HEK293 (cell line): ENCODE measurements at regions not wholly inside any gene's neighbourhood (a gene's known extent, or its start where the extent isn't known, plus 50 kb on each side); places are given as distances from the start of the nearest gene placed in this dataset.

ENCODE experiments used
- CTCF ChIA-PET: fragments of 350-600 bp; formaldehyde crosslinking; extraction: SDS; loops from one replicate; lab custom pipeline; 2021; ENCODE audit warnings: antibody characterized with exemption; lab: Yijun Ruan, JAX
- POLR2A ChIA-PET: fragments of 300-600 bp; formaldehyde crosslinking; extraction: SDS; loops from one replicate; lab custom pipeline; 2020; ENCODE audit warnings: antibody characterized with exemption, inconsistent platforms; lab: Yijun Ruan, JAX
- H3K27ac ChIP-seq: fragments of 200-500 bp; sonication (Bioruptor generic); 2 replicates; pipeline ENCODE4 v1.5.1; 2014; ENCODE audit warnings: low read depth, low read length, control low read depth, inconsistent platforms; ENCODE audit errors: extremely low read depth
- H3K36me3 ChIP-seq, 2 experiments: fragments of 200-500 bp in 1 of 2; sonication (Bioruptor generic) in 1 of 2; 1 replicate in 1 of 2; 2 replicates in 1 of 2; pipeline ENCODE4 v1.5.1; 2014 to 2017; ENCODE audit warnings: inconsistent platforms in 2 of 2, low read length in 2 of 2; ENCODE audit not compliant: control insufficient read depth in 2 of 2, insufficient read depth in 1 of 2
- H3K4me1 ChIP-seq: fragments of 200-500 bp; sonication (Bioruptor generic); 2 replicates; pipeline ENCODE4 v1.5.1; 2014; ENCODE audit warnings: mild to moderate bottlenecking, low read length, inconsistent platforms; ENCODE audit not compliant: control insufficient read depth, insufficient read depth
- H3K4me3 ChIP-seq: 2 replicates; pipeline ENCODE4 v1.5.1; 2011; ENCODE audit warnings: low read depth, mild to moderate bottlenecking, control low read depth, low read length, moderate library complexity
- H3K9me3 ChIP-seq: fragments of 200-500 bp; sonication (Bioruptor generic); 2 replicates; pipeline ENCODE4 v1.5.1; 2014; ENCODE audit warnings: low read depth, low read length, inconsistent platforms; ENCODE audit not compliant: control insufficient read depth, insufficient read depth
- ATF2 ChIP-seq: fragments of 450-650 bp; formaldehyde crosslinking; IDR thresholded peaks from 2 replicates; pipeline ENCODE4 v1.5.1; 2016; ENCODE audit warnings: missing biosample characterization, missing genetic modification characterization, low read depth
- GLIS1 ChIP-seq: fragments of 450-650 bp; formaldehyde crosslinking; IDR thresholded peaks from 2 replicates; pipeline ENCODE4 v1.5.1; 2016; ENCODE audit warnings: missing biosample characterization, missing genetic modification characterization
- ZBTB17 ChIP-seq: fragments of 450-650 bp; formaldehyde crosslinking; IDR thresholded peaks from 2 replicates; pipeline ENCODE4 v1.5.1; 2016; ENCODE audit warnings: missing biosample characterization, missing genetic modification characterization
- ZBTB26 ChIP-seq: fragments of 450-650 bp; formaldehyde crosslinking; optimal IDR thresholded peaks from 2 replicates; pipeline ENCODE3; 2016; ENCODE audit warnings: missing biosample characterization, mild to moderate bottlenecking, missing genetic modification characterization
- ZEB2 ChIP-seq: fragments of 450-650 bp; formaldehyde crosslinking; IDR thresholded peaks from 2 replicates; pipeline ENCODE4 v1.5.1; 2016; ENCODE audit warnings: missing biosample characterization, missing genetic modification characterization
- ZNF24 ChIP-seq: fragments of 450-650 bp; formaldehyde crosslinking; IDR thresholded peaks from 2 replicates; pipeline ENCODE4 v1.5.1; 2016; ENCODE audit warnings: missing biosample characterization, missing genetic modification characterization
- ZNF48 ChIP-seq: fragments of 450-650 bp; formaldehyde crosslinking; IDR thresholded peaks from 2 replicates; pipeline ENCODE4 v1.5.1; 2016; ENCODE audit warnings: missing biosample characterization, missing genetic modification characterization
- ZNF549 ChIP-seq: fragments of 450-650 bp; IDR thresholded peaks from 2 replicates; pipeline ENCODE4 v1.5.1; 2018; ENCODE audit warnings: missing biosample characterization, missing genetic modification characterization, mild to moderate bottlenecking, inconsistent platforms, moderate library complexity
- ZNF600 ChIP-seq: fragments of 450-650 bp; formaldehyde crosslinking; IDR thresholded peaks from 2 replicates; pipeline ENCODE4 v1.5.1; 2016; ENCODE audit warnings: missing biosample characterization, missing genetic modification characterization
- ZNF654 ChIP-seq: fragments of 450-650 bp; formaldehyde crosslinking; IDR thresholded peaks from 2 replicates; pipeline ENCODE4 v1.5.1; 2016; ENCODE audit warnings: low read depth, missing biosample characterization, missing genetic modification characterization
- ZNF660 ChIP-seq: fragments of 450-650 bp; IDR thresholded peaks from 2 replicates; pipeline ENCODE4 v1.5.1; 2018; ENCODE audit warnings: missing biosample characterization, mild to moderate bottlenecking, missing genetic modification characterization
- ZNF677 ChIP-seq: fragments of 450-650 bp; IDR thresholded peaks from 2 replicates; pipeline ENCODE4 v1.5.0; 2018; ENCODE audit warnings: missing biosample characterization, mild to moderate bottlenecking, missing genetic modification characterization, moderate library complexity
- ZNF701 ChIP-seq: fragments of 450-650 bp; formaldehyde crosslinking; IDR thresholded peaks from 2 replicates; pipeline ENCODE4 v1.5.1; 2016; ENCODE audit warnings: missing biosample characterization, missing genetic modification characterization
- ZNF792 ChIP-seq: fragments of 450-650 bp; formaldehyde crosslinking; IDR thresholded peaks from 2 replicates; pipeline ENCODE4 v1.5.1; 2016; ENCODE audit warnings: missing biosample characterization, missing genetic modification characterization
- TF ChIP-seq, protein P1 (sequence below): fragments of 450-650 bp; formaldehyde crosslinking; IDR thresholded peaks from 2 replicates; pipeline ENCODE4 v1.5.1; 2016; ENCODE audit warnings: missing biosample characterization, missing genetic modification characterization
- TF ChIP-seq, protein P2 (sequence below): fragments of 450-650 bp; formaldehyde crosslinking; conservative IDR thresholded peaks from 2 replicates; pipeline ENCODE4 v1.5.1; 2016; ENCODE audit warnings: low read depth, missing biosample characterization, missing genetic modification characterization
- TF ChIP-seq, protein P3 (sequence below): fragments of 450-650 bp; formaldehyde crosslinking; IDR thresholded peaks from 2 replicates; pipeline ENCODE4 v1.5.0; 2017; ENCODE audit warnings: missing biosample characterization, missing genetic modification characterization, borderline replicate concordance
- TF ChIP-seq, protein P4 (sequence below): fragments of 450-650 bp; formaldehyde crosslinking; IDR thresholded peaks from 2 replicates; pipeline ENCODE4 v1.5.1; 2017; ENCODE audit warnings: missing biosample characterization, missing genetic modification characterization
- TF ChIP-seq, protein P5 (sequence below): fragments of 450-650 bp; formaldehyde crosslinking; IDR thresholded peaks from 2 replicates; pipeline ENCODE4 v1.5.1; 2016; ENCODE audit warnings: missing biosample characterization, missing genetic modification characterization

- Histone ChIP-seq H3K36me3 (no peaks in the 10 kb centered on the region), H3K27ac (no peak overlapping the region), H3K4me1 (no peaks in the 10 kb centered on the region), H3K9me3 (no peaks in the 10 kb centered on the region), H3K4me3 (no peak overlapping the region)
- TF ChIP-seq ZEB2 (no peak), ZNF48 (no peak), ZNF701 (tag by site-specific recombination) (no peak), ZNF677 (tag by site-specific recombination) (no peak), ZNF549 (tag by site-specific recombination) (no peak), ZNF792 (no peak), ZBTB26 (tag by site-specific recombination) (no peak), ZNF600 (tag by site-specific recombination) (no peak), GLIS1 (tag by site-specific recombination) (no peak), ZNF24 (no peak), ATF2 (tag by site-specific recombination) (no peak), ZBTB17 (tag by site-specific recombination) (no peak), ZNF660 (tag by site-specific recombination) (no peak), ZNF654 (tag by site-specific recombination) (no peak)
- TF ChIP-seq, protein P1, sequence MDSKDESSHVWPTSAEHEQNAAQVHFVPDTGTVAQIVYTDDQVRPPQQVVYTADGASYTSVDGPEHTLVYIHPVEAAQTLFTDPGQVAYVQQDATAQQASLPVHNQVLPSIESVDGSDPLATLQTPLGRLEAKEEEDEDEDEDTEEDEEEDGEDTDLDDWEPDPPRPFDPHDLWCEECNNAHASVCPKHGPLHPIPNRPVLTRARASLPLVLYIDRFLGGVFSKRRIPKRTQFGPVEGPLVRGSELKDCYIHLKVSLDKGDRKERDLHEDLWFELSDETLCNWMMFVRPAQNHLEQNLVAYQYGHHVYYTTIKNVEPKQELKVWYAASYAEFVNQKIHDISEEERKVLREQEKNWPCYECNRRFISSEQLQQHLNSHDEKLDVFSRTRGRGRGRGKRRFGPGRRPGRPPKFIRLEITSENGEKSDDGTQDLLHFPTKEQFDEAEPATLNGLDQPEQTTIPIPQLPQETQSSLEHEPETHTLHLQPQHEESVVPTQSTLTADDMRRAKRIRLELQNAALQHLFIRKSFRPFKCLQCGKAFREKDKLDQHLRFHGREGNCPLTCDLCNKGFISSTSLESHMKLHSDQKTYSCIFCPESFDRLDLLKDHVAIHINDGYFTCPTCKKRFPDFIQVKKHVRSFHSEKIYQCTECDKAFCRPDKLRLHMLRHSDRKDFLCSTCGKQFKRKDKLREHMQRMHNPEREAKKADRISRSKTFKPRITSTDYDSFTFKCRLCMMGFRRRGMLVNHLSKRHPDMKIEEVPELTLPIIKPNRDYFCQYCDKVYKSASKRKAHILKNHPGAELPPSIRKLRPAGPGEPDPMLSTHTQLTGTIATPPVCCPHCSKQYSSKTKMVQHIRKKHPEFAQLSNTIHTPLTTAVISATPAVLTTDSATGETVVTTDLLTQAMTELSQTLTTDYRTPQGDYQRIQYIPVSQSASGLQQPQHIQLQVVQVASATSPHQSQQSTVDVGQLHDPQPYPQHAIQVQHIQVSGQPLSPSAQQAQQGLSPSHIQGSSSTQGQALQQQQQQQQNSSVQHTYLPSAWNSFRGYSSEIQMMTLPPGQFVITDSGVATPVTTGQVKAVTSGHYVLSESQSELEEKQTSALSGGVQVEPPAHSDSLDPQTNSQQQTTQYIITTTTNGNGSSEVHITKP (tag by site-specific recombination) = no peak
- TF ChIP-seq, protein P2, sequence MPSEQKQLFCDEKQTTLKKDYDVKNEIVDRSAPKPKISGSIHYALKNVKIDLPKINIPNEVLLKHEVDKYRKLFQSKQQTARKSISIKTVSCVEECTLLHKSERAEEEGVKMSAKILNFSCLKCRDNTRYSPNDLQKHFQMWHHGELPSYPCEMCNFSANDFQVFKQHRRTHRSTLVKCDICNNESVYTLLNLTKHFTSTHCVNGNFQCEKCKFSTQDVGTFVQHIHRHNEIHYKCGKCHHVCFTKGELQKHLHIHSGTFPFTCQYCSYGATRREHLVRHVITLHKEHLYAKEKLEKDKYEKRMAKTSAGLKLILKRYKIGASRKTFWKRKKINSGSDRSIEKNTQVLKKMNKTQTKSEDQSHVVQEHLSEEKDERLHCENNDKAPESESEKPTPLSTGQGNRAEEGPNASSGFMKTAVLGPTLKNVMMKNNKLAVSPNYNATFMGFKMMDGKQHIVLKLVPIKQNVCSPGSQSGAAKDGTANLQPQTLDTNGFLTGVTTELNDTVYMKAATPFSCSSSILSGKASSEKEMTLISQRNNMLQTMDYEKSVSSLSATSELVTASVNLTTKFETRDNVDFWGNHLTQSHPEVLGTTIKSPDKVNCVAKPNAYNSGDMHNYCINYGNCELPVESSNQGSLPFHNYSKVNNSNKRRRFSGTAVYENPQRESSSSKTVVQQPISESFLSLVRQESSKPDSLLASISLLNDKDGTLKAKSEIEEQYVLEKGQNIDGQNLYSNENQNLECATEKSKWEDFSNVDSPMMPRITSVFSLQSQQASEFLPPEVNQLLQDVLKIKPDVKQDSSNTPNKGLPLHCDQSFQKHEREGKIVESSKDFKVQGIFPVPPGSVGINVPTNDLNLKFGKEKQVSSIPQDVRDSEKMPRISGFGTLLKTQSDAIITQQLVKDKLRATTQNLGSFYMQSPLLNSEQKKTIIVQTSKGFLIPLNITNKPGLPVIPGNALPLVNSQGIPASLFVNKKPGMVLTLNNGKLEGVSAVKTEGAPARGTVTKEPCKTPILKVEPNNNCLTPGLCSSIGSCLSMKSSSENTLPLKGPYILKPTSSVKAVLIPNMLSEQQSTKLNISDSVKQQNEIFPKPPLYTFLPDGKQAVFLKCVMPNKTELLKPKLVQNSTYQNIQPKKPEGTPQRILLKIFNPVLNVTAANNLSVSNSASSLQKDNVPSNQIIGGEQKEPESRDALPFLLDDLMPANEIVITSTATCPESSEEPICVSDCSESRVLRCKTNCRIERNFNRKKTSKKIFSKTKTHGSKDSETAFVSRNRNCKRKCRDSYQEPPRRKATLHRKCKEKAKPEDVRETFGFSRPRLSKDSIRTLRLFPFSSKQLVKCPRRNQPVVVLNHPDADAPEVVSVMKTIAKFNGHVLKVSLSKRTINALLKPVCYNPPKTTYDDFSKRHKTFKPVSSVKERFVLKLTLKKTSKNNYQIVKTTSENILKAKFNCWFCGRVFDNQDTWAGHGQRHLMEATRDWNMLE = no peak
- TF ChIP-seq, protein P3, sequence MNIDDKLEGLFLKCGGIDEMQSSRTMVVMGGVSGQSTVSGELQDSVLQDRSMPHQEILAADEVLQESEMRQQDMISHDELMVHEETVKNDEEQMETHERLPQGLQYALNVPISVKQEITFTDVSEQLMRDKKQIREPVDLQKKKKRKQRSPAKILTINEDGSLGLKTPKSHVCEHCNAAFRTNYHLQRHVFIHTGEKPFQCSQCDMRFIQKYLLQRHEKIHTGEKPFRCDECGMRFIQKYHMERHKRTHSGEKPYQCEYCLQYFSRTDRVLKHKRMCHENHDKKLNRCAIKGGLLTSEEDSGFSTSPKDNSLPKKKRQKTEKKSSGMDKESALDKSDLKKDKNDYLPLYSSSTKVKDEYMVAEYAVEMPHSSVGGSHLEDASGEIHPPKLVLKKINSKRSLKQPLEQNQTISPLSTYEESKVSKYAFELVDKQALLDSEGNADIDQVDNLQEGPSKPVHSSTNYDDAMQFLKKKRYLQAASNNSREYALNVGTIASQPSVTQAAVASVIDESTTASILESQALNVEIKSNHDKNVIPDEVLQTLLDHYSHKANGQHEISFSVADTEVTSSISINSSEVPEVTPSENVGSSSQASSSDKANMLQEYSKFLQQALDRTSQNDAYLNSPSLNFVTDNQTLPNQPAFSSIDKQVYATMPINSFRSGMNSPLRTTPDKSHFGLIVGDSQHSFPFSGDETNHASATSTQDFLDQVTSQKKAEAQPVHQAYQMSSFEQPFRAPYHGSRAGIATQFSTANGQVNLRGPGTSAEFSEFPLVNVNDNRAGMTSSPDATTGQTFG = no peak
- TF ChIP-seq, protein P4, sequence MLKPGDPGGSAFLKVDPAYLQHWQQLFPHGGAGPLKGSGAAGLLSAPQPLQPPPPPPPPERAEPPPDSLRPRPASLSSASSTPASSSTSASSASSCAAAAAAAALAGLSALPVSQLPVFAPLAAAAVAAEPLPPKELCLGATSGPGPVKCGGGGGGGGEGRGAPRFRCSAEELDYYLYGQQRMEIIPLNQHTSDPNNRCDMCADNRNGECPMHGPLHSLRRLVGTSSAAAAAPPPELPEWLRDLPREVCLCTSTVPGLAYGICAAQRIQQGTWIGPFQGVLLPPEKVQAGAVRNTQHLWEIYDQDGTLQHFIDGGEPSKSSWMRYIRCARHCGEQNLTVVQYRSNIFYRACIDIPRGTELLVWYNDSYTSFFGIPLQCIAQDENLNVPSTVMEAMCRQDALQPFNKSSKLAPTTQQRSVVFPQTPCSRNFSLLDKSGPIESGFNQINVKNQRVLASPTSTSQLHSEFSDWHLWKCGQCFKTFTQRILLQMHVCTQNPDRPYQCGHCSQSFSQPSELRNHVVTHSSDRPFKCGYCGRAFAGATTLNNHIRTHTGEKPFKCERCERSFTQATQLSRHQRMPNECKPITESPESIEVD (tag by site-specific recombination) = no peak
- TF ChIP-seq, protein P5, sequence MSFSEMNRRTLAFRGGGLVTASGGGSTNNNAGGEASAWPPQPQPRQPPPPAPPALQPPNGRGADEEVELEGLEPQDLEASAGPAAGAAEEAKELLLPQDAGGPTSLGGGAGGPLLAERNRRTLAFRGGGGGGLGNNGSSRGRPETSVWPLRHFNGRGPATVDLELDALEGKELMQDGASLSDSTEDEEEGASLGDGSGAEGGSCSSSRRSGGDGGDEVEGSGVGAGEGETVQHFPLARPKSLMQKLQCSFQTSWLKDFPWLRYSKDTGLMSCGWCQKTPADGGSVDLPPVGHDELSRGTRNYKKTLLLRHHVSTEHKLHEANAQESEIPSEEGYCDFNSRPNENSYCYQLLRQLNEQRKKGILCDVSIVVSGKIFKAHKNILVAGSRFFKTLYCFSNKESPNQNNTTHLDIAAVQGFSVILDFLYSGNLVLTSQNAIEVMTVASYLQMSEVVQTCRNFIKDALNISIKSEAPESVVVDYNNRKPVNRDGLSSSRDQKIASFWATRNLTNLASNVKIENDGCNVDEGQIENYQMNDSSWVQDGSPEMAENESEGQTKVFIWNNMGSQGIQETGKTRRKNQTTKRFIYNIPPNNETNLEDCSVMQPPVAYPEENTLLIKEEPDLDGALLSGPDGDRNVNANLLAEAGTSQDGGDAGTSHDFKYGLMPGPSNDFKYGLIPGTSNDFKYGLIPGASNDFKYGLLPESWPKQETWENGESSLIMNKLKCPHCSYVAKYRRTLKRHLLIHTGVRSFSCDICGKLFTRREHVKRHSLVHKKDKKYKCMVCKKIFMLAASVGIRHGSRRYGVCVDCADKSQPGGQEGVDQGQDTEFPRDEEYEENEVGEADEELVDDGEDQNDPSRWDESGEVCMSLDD = no peak
- ChIA-PET CTCF (no interaction called here), POLR2A (no interaction called here)
These were observed 1935.3 kb upstream of the WWC1 start for GRCh38 chr5:166356096-166356495.
